ENCODE measurements at regions not wholly inside any gene's neighbourhood (a gene's known extent, or its start where the extent isn't known, plus 50 kb on each side); places are given as distances from the start of the nearest gene placed in this dataset.

GRCh38 chr7:52647046-52647445 lies 388.4 kb upstream of the POM121L12 start:
- TF ChIP-seq CTCF (IDR thresholded peaks at IDR 0.05; ENCODE audit: low read depth, low read length, poor library complexity, severe bottlenecking): no peak
- no peak for TF ChIP-seq EZH2phosphoT487 (IDR thresholded peaks at IDR 0.05; ENCODE audit: borderline replicate concordance, low read length)

All from DOHH2 (cell line).